GM19025 (cell line): ENCODE measurements at regions not wholly inside any gene's neighbourhood (a gene's known extent, or its start where the extent isn't known, plus 50 kb on each side); places are given as distances from the start of the nearest gene placed in this dataset.
"Not testable (repeated sequence)": the region's sequence is repeated elsewhere in the genome, so short reads cannot be mapped to it uniquely, and the experiment has no call there.

Experiments
- ATAC-seq: cut with Tn5 transposase; IDR thresholded peaks from one replicate; pipeline ENCODE4 v1.9.1; 2021; ENCODE audit warnings: mild to moderate bottlenecking, low read depth, moderate library complexity; ENCODE audit not compliant: unreplicated experiment

DNA sequence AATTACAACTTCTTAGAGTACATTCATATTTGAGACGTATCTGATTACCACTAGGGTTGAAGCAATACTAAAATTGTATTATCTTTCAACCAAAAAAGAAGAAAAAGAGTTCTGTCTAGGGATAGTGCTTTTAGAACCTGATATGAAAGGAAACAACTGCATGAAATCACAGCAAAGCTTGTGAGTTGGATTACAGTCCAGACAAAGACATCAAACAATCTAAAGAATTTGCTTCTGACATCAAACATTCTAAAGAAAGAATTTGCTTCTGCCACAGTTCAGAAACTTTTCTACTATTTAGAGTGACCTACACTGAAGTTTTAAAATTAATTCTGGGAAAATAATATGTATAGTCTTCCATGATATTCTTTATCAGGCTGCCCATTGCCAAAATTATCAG is 1141.1 kb upstream of the ACO1 start:
- ATAC-seq: no peak

- ATAC-seq: no peak
These were observed 1136.3 kb upstream of the ACO1 start for GRCh38 chr9:31248156-31248555.

- ATAC-seq: no peak
These were observed 1133.1 kb upstream of the ACO1 start for GRCh38 chr9:31251386-31251785.

DNA sequence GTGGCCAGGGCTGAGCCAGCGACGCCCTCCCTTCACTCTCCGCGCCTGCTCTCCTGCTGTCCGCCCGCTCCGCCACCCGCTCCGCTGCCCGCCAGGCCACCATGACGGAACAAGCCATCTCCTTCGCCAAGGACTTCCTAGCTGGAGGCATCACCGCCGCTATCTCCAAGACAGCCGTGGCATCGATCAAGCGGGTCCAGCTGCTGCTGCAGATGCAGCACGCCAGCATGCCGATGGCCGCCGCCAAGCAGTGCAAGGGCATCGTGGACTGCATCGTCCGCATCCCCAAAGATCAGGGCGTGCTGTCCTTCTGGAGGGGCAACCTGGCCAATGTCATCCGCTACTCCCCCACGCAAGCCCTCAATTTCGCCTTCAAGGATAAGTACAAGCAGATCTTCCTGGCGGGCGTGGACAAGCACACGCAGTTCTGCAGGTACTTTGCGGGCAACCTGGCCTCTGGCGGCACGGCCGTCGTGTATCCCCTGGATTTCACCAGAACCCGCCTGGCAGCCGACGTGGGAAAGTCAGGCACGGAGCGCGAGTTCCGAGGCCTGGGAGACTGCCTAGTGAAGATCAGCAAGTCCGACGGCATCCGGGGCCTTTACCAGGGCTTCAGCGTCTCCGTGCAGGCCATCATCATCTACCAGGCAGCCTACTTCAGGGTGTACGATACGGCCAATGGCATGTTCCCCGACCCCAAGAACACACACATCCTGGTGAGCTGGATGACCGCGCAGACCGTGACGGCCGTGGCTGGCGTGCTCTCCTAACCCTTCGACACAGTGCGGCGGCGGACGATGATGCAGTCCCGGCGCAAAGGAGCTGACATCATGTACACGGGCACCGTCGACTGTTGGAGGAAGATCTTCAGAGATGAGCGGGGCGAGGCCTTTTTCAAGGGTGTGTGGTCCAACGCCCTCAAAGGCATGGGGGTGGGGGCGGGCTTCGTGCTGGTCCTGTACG is 1130.4 kb upstream of the ACO1 start:
- ATAC-seq: no peak

DNA sequence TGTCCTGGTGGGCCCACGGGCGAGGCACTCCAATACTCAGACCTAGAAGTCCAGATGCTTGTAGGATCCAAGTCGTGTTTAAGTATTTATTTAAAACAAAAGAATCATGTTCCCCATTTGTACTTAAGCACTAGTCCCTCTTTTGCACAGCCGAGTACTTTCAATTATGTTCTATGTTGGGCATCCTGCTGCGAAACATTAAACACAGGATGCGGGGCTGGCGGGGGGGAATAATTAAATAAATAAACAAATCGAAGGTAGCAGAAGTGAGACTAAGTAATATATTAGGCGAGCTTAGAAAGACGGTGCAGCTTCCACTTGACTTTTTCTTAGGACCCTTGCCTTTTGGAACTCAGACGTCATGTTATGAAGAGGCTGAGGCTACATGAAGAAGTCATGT is 1129.2 kb upstream of the ACO1 start:
- no peak for ATAC-seq

DNA sequence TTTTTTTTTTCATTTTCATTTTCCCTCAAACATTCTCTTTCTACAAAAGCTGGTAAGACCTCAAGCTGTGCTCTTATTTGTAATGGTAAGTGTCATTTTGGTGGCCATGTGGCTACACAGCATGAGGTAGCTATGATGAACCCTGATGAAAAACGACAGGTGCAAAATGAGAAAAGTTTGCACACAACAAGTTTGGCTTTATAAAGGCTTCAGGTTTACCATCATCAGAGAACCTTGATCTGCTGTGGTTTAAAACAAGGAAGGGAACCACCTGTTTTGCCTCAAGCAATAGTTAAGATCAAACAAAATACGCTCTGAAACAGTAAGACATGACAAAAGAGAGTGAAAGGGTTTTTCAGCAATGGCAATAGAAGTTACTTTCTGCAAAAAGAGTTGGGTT is 1124.6 kb upstream of the ACO1 start:
- ATAC-seq: no peak

DNA sequence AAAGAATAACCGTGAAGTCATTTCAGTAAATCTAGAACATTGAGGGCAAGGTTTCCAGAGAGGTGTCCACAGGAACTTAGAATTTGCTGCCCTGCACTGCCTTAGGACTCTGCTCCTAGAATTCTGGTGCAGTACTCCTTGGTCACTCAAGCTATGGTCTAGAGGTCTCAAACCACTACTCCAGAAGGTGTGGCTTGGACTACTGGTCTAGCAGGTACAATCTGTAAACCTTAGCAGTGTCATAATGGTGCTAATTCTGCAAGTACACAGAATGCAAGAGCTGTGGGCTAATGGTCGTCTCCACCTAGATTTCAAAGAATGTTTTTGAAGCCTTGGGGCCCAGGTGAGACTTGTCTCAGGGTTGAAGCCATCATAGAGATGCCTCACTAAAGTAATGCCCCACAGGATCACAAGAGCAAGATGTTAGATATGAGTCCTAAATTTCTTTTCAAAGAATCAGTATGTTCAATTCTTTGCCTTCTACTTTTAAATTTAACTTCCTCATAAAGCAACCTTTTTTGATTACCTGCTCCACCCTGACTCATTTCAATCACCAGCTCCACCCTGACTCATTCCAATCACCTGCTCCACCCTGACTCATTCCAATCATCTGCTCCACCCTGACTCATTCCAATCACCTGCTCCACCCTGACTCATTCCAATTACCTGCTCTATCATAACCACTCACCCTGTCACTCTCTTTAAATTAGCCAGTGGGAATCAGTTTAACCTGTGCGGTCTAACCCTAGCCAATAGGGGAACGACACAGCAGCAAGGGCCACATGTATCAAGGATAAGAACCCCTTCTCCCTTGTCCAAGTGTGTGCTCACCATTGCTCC is 1111.8 kb upstream of the ACO1 start:
- ATAC-seq: no peak

GRCh38 chr9:31275419-31275818 is 1109.0 kb upstream of the ACO1 start:
- ATAC-seq: no peak

DNA sequence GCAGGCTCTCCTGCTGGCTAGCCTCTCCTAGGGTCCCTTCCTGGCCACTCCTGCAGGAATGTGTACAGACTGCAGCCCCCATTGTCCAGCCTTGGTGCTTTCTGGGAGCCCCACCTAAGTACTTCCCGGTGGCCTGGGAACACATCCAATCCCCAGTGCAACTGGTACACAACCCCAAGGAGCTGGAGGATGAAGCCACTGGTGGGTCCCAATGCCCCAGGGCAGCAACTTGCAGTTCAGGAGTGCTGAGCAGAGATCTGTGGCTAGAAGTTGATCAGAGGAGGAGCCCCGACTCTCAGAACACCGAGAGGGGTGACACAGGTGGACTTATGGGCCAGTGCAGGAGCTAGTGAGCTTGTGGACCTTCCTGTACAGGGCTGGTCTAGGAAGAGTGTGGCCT is 1093.7 kb upstream of the ACO1 start:
- ATAC-seq: no peak

- peak; percentile 60 for ATAC-seq
These were observed 1081.6 kb upstream of the ACO1 start for GRCh38 chr9:31302620-31303418.

DNA sequence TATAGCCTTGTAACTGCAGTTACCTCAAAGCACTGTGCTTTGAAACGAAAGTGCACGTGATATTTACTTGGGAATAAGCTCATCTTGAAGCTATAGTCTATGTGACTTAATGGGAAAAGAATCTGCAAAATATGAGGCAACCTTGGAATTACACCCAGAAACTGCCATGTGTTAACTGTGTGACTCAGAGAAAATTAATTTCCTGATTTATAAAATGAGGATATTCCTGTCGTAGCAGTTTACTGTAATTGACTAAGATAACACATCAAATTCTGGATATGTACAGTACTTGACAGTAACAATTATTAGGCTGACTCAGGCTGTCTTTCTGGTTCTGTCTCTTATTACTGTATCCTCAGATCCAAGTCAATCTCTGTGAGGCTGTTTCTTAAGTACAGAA is 1079.9 kb upstream of the ACO1 start:
- ATAC-seq: no peak

DNA sequence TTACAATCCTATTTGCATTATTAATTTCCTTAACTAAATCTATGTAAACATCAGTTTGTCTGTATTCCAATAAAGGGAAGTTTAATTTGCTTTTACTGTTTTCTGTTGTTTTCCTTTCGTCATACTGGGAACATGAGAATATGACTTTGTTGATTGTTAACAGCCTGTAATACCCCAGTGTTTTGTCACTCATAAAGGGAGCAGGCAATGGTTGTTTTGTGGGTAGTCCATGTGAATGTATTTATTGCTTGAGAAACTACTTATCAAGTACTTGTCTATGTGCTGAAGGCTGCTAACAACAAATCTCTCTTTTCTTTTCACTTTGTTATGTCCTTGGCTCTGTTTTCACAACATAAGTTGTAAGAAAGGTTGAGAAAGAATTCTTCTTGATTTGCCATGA is 1070.2 kb upstream of the ACO1 start:
- ATAC-seq: no peak

- ATAC-seq: no peak
These were observed 1063.9 kb upstream of the ACO1 start for GRCh38 chr9:31320494-31320893.

GRCh38 chr9:31321256-31321655 is 1063.2 kb upstream of the ACO1 start:
- ATAC-seq: no peak

DNA sequence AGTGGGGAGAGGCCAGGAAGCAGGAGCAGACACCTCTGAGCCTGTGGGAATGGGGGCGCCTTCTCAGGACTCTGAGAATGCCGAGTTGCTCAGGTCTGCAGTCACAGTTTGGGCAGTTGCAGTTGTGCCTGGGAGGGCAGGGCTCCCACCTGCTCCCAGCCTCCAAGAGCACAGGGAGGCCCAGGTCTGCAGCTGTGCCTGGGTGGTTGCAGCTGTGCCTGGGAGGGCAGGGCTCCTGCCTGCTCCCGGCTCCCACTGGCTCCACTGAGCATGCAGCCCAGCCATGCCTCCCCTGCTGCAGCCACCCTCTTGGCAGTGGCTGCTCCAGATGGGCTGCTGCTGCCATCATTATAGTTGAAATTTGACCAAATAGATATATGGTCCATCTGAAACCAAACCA is 1062.8 kb upstream of the ACO1 start:
- ATAC-seq: no peak

GRCh38 chr9:31323726-31324444 is 1060.6 kb upstream of the ACO1 start:
- no peak for ATAC-seq

GRCh38 chr9:31325778-31326177 is 1058.7 kb upstream of the ACO1 start:
- no peak for ATAC-seq

GRCh38 chr9:31326883-31327282 is 1057.6 kb upstream of the ACO1 start:
- not testable (repeated sequence) for ATAC-seq

DNA sequence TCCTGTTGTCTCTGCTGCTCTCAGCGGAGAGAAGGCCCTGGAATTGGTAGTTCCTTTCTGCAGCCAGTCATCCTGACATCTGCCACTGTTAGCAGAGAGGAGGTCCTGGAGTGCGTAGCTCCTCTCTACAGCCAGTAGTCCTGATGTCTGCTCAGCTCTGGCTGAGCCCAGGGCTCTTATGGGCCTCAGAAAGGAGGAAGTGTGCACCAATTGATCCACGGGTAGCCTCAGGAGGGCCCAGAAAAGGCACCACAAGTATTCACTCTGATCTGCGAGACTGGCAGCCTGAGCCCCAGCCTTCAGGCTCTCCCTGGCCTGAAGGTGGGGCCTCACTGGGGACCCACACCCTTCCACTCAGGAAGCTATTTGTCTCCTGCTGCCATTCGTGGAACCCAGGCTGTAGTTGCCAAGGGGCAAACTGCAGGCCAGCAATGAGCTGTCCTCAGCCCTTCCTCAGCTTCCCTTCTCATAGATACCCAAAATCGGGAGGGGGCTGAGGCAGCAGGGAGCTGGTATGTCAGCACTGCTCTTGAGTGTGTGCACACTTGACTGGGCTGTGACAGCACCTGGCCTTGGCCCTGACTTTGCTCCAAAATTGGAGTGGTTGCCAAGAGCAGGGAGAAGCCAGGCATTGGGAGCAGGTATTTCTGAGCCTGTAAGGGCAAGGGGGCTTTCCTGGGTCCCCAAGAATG is 1049.5 kb upstream of the ACO1 start:
- no peak for ATAC-seq
